HCT116 (cell line): ENCODE measurements at regions not wholly inside any gene's neighbourhood (a gene's known extent, or its start where the extent isn't known, plus 50 kb on each side); places are given as distances from the start of the nearest gene placed in this dataset.

Source experiments
- EZH2 ChIP-seq: fragments of 200-600 bp; sonication (generic); IDR thresholded peaks from 2 replicates; pipeline ENCODE4 v1.6.1; 2017; ENCODE audit warnings: antibody characterized with exemption, mixed run types
- JUND ChIP-seq: IDR thresholded peaks from 2 replicates; pipeline ENCODE4 v1.6.1; 2012
- POLR2A ChIP-seq: IDR thresholded peaks from 2 replicates; pipeline ENCODE4 v1.7.0; 2011; ENCODE audit warnings: borderline replicate concordance; ENCODE audit not compliant: insufficient read depth, insufficient read length; ENCODE audit errors: extremely low read depth
- POLR2AphosphoS5 ChIP-seq: IDR thresholded peaks from 2 replicates; pipeline ENCODE4 v1.6.1; 2011; ENCODE audit warnings: mild to moderate bottlenecking, low read depth, low read length, moderate library complexity
- RAD21 ChIP-seq: IDR thresholded peaks from 2 replicates; pipeline ENCODE4 v1.6.1; 2012; ENCODE audit warnings: low read depth, mild to moderate bottlenecking
- SP1 ChIP-seq: IDR thresholded peaks from 2 replicates; pipeline ENCODE4 v1.6.1; 2012; ENCODE audit warnings: low read depth
- SRF ChIP-seq: IDR thresholded peaks from 2 replicates; pipeline ENCODE4 v1.6.1; 2012; ENCODE audit warnings: low read depth
- ZFX ChIP-seq: fragments of 450-650 bp; IDR thresholded peaks from 2 replicates; pipeline ENCODE4 v1.6.1; 2017
- TF ChIP-seq, protein P1 (sequence below), 3 experiments: fragments of 200-600 bp in 1 of 3; sonication (generic) in 1 of 3; IDR thresholded peaks in 2 of 3; conservative IDR thresholded peaks in 1 of 3; 2 replicates each; pipeline ENCODE4 v1.5.1; 2012 to 2017; ENCODE audit warnings: low read depth in 2 of 3, low read length in 2 of 3, antibody characterized with exemption in 1 of 3, borderline replicate concordance in 1 of 3, control low read depth in 1 of 3, mild to moderate bottlenecking in 1 of 3, mixed read lengths in 1 of 3, mixed run types in 1 of 3, moderate library complexity in 1 of 3; ENCODE audit not compliant: insufficient read depth in 1 of 3
- TF ChIP-seq, protein P2 (sequence below): IDR thresholded peaks from 2 replicates; pipeline ENCODE4 v1.6.1; 2012; ENCODE audit warnings: low read depth

DNA sequence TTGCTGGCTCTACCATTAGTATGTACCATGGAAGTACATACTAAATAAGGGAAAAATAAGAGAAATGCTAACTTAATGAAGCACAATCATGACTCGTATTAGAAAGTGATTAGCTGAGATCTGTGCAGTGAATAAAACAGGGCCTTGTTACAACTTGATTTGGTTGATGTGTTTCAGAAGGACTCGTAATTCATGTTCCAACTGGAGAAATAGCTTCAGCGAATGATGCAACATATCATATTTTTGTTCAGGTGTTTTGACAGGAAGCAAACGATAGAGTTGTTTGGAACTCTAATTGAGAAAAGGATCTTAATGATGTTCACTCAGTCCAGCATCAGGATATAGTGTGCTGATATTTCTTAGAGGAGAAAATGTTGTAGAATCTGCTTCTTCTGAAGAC is 474.6 kb upstream of the WWC1 start:
- TF ChIP-seq SP1 = no peak
- no peak for TF ChIP-seq JUND
- TF ChIP-seq, protein P1, sequence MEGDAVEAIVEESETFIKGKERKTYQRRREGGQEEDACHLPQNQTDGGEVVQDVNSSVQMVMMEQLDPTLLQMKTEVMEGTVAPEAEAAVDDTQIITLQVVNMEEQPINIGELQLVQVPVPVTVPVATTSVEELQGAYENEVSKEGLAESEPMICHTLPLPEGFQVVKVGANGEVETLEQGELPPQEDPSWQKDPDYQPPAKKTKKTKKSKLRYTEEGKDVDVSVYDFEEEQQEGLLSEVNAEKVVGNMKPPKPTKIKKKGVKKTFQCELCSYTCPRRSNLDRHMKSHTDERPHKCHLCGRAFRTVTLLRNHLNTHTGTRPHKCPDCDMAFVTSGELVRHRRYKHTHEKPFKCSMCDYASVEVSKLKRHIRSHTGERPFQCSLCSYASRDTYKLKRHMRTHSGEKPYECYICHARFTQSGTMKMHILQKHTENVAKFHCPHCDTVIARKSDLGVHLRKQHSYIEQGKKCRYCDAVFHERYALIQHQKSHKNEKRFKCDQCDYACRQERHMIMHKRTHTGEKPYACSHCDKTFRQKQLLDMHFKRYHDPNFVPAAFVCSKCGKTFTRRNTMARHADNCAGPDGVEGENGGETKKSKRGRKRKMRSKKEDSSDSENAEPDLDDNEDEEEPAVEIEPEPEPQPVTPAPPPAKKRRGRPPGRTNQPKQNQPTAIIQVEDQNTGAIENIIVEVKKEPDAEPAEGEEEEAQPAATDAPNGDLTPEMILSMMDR (IDR thresholded peaks at IDR 0.05 in 2 of 3, conservative IDR thresholded peaks at IDR 0.05 in 1 of 3; ENCODE audit: borderline replicate concordance in 1 of 3, insufficient read depth in 1 of 3, low read depth in 2 of 3, low read length in 2 of 3) = no peak
- no peak for TF ChIP-seq EZH2
- TF ChIP-seq, protein P2, sequence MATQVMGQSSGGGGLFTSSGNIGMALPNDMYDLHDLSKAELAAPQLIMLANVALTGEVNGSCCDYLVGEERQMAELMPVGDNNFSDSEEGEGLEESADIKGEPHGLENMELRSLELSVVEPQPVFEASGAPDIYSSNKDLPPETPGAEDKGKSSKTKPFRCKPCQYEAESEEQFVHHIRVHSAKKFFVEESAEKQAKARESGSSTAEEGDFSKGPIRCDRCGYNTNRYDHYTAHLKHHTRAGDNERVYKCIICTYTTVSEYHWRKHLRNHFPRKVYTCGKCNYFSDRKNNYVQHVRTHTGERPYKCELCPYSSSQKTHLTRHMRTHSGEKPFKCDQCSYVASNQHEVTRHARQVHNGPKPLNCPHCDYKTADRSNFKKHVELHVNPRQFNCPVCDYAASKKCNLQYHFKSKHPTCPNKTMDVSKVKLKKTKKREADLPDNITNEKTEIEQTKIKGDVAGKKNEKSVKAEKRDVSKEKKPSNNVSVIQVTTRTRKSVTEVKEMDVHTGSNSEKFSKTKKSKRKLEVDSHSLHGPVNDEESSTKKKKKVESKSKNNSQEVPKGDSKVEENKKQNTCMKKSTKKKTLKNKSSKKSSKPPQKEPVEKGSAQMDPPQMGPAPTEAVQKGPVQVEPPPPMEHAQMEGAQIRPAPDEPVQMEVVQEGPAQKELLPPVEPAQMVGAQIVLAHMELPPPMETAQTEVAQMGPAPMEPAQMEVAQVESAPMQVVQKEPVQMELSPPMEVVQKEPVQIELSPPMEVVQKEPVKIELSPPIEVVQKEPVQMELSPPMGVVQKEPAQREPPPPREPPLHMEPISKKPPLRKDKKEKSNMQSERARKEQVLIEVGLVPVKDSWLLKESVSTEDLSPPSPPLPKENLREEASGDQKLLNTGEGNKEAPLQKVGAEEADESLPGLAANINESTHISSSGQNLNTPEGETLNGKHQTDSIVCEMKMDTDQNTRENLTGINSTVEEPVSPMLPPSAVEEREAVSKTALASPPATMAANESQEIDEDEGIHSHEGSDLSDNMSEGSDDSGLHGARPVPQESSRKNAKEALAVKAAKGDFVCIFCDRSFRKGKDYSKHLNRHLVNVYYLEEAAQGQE = no peak
- TF ChIP-seq POLR2A = no peak
- no peak for TF ChIP-seq SRF
- no peak for TF ChIP-seq ZFX
- no peak for TF ChIP-seq POLR2AphosphoS5
- TF ChIP-seq RAD21 = no peak
